Glutamatergic neuron (in vitro differentiated cells): ENCODE measurements at regions not wholly inside any gene's neighbourhood (a gene's known extent, or its start where the extent isn't known, plus 50 kb on each side); places are given as distances from the start of the nearest gene placed in this dataset.

ENCODE experiments used
- DNase-seq: peaks from one replicate; pipeline ENCODE4 v3.0.0; 2022
- H3K27ac Mint-ChIP-seq: one replicate; pipeline ENCODE4 v1.8.0; 2020; ENCODE audit warnings: mild to moderate bottlenecking, mixed read lengths, inconsistent platforms; ENCODE audit not compliant: unreplicated experiment
- H3K27me3 Mint-ChIP-seq: one replicate; pipeline ENCODE4 v1.8.0; 2020; ENCODE audit warnings: mild to moderate bottlenecking, moderate library complexity, mixed read lengths, inconsistent platforms; ENCODE audit not compliant: unreplicated experiment
- H3K36me3 Mint-ChIP-seq: one replicate; pipeline ENCODE4 v1.8.0; 2020; ENCODE audit warnings: mild to moderate bottlenecking, mixed read lengths, inconsistent platforms; ENCODE audit not compliant: unreplicated experiment
- H3K4me1 Mint-ChIP-seq: one replicate; pipeline ENCODE4 v1.8.0; 2020; ENCODE audit warnings: mild to moderate bottlenecking, low read depth, mixed read lengths, inconsistent platforms; ENCODE audit not compliant: unreplicated experiment
- H3K4me3 Mint-ChIP-seq: one replicate; pipeline ENCODE4 v1.8.0; 2020; ENCODE audit warnings: mild to moderate bottlenecking, mixed read lengths, inconsistent platforms; ENCODE audit not compliant: unreplicated experiment
- H3K9me3 Mint-ChIP-seq: one replicate; pipeline ENCODE4 v1.8.0; 2020; ENCODE audit warnings: mild to moderate bottlenecking, moderate library complexity, mixed read lengths, inconsistent platforms; ENCODE audit not compliant: unreplicated experiment
- TF ChIP-seq, protein P1 (sequence below): fragments of 200-600 bp; sonication (generic); IDR thresholded peaks from one replicate; pipeline ENCODE4 v1.5.0; 2021; ENCODE audit not compliant: partially characterized antibody, unreplicated experiment

DNA sequence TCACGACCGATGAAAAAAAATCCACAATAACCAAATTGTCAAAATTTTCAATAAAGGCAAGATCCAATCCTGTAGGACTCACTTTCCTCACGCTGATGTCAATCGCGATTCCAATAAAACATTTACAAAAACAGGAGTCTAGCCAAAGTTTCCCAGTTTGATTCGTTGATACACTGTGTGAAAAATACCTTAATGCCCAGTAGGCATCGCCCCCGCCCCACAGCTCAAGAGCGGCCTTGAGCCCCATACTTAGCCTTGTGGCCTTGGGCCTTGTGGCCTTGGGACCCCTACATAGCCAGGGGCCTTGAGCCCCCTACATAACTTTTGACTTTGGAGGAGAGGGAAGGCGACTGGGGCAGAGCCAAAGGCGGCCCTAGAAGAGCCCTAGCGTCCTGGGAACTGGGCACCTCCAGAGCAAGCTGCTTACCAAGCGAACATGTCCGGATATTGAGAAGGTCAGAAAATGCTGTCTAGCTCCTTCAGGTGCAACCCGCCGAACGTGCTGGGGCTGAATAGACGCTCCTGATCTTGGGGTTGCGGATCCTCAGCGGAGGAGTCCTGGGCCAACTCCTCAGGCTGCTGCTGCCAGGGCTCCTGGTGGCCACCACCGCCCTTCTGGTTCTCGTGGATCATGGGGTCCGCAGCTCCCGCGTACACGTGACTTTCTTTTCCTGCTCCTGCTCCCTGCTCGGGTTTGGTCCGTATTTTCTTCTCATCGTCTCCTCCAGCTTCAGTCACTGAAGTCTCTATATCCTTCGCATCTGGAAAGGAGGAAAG is 62.9 kb downstream of the RHOXF2B start:
- TF ChIP-seq, protein P1, sequence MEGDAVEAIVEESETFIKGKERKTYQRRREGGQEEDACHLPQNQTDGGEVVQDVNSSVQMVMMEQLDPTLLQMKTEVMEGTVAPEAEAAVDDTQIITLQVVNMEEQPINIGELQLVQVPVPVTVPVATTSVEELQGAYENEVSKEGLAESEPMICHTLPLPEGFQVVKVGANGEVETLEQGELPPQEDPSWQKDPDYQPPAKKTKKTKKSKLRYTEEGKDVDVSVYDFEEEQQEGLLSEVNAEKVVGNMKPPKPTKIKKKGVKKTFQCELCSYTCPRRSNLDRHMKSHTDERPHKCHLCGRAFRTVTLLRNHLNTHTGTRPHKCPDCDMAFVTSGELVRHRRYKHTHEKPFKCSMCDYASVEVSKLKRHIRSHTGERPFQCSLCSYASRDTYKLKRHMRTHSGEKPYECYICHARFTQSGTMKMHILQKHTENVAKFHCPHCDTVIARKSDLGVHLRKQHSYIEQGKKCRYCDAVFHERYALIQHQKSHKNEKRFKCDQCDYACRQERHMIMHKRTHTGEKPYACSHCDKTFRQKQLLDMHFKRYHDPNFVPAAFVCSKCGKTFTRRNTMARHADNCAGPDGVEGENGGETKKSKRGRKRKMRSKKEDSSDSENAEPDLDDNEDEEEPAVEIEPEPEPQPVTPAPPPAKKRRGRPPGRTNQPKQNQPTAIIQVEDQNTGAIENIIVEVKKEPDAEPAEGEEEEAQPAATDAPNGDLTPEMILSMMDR: no peak
- DNase-seq: no peak
- Mint-ChIP-seq H3K4me3 (peak overlapping the region; percentile 89), H3K27me3 (peaks cover 10% of the 10 kb centered on the region), H3K36me3 (no peaks in the 10 kb centered on the region), H3K4me1 (peaks cover 1% of the 10 kb centered on the region), H3K27ac (no peak overlapping the region), H3K9me3 (peaks cover 1% of the 10 kb centered on the region)

DNA sequence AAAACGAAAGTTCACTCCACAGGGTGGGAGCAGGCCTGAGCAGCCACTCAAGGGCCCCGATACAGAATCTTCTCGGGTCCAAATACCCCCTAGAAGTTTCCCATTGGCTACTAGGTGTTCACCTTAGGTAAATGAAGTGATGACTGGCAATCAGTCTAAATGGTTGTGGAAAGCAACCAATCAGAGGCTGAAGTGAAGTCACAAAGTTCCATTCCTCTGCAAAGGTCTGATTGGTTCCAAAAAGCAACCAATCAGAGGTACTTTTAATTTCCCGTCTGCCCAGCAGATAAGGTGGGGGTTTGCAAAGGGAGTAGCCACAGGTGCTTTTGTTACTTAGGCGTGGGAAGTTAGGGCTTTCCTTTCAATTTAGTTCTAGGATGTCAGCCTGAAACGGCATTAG is 58.2 kb upstream of the NKAP start:
- DNase-seq: no peak
- Mint-ChIP-seq H3K9me3 (peaks cover 2% of the 10 kb centered on the region), H3K36me3 (no peaks in the 10 kb centered on the region), H3K27ac (no peak overlapping the region), H3K4me3 (no peak overlapping the region), H3K27me3 (peaks cover 13% of the 10 kb centered on the region), H3K4me1 (no peaks in the 10 kb centered on the region)
- TF ChIP-seq, protein P1: no peak

DNA sequence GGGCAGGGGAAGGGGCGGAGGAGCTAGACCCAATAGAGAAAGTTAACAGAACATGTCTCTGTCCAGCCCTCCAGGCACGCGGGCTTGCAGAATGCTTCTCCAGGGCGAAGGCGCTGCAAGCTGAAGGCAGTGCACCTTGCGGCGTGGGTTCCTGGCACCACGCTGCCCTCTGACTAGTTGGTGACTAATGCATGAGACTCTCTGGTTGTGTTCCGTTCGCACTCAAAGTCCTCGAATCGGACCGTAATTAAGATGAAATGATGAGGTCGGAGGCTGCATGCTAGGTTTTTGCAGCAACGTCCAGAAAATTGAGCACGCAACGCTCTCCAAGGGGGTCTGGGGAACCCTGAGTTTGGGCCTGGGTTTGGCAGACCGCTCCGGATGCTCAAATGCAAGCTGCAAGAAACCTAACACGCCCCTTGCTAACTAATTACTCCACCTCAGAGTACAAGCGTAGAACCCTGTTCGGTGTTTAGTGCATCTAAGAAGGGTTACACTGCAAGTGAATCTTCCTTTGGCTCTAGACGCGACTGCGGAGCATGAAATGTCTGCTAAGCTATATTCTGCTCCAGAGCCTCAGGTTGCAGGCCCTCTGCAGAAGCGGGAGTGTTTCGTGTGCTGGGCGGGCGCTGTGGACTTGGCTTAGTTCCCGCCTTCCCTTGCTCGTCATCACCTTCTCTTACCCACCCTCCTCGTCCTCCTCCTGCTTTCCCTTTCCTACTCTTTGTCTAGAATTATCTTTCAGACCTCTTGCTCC is 57.1 kb upstream of the NKAP start:
- TF ChIP-seq, protein P1: no peak
- no peak for DNase-seq
- no peak overlapping the region for H3K27ac Mint-ChIP-seq
- no peaks in the 10 kb centered on the region for H3K36me3 Mint-ChIP-seq
- peak overlapping the region; percentile 46 for H3K4me3 Mint-ChIP-seq
- no peaks in the 10 kb centered on the region for H3K4me1 Mint-ChIP-seq
- H3K9me3 Mint-ChIP-seq: peaks cover 2% of the 10 kb centered on the region
- peaks cover 13% of the 10 kb centered on the region for H3K27me3 Mint-ChIP-seq

DNA sequence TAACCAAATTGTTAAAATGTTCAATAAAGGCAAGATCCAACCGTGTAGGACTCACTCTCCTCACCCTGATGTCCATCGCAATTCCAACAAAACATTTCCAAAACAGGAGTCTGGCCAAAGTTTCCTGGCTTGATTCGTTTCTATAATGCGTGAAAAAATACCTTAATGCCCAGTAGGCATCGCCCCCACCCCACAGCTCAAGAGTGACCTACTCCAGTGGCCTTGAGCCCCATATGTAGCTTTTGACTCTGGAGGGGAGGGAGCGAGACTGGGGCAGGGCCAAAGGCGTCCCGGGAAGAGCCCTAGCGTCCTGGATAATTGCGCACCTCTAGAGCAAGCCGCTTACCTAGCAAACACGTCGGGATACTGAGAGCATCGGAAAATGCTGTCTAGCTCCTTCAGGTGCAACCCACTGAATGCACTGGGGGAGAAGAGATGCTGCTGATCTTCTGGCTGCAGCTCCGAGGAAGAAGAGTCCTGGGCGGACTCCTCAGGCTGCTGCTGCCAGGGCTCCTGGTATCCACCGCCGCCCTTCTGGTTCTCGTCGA is 55.6 kb upstream of the NKAP start:
- Mint-ChIP-seq H3K27me3 (peaks cover 15% of the 10 kb centered on the region), H3K4me3 (no peak overlapping the region), H3K27ac (no peak overlapping the region), H3K9me3 (peaks cover 2% of the 10 kb centered on the region), H3K4me1 (no peaks in the 10 kb centered on the region), H3K36me3 (no peaks in the 10 kb centered on the region)
- TF ChIP-seq, protein P1: no peak
- DNase-seq: no peak

DNA sequence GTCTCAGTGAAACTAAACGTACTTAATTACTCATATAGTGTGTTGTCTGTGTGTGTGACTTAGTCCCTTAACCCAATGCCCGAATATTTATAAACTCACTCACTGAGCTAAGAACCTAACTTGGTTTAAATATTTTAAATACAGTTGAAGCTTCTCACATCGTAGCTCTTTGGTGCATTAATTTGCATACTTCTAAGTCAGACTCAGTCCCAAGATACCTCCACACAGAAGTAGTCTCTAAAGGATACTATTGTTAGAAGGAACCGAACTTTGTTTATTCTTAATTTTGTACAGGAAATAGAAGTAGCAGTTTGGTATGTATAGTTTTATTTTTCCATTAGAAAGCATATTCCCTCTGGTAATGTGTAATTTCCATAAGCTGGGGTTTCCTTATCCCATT is 54.0 kb upstream of the NKAP start:
- Mint-ChIP-seq H3K27ac (no peak overlapping the region), H3K9me3 (peaks cover 2% of the 10 kb centered on the region), H3K4me3 (no peak overlapping the region), H3K4me1 (no peaks in the 10 kb centered on the region), H3K36me3 (no peaks in the 10 kb centered on the region), H3K27me3 (peaks cover 21% of the 10 kb centered on the region)
- TF ChIP-seq, protein P1: no peak
- no peak for DNase-seq
